NCI-H345 (cell line): ENCODE measurements at regions not wholly inside any gene's neighbourhood (a gene's known extent, or its start where the extent isn't known, plus 50 kb on each side); places are given as distances from the start of the nearest gene placed in this dataset.

Source experiments
- DNase-seq: peaks from one replicate; lab custom pipeline; 2025; lab: John Stamatoyannopoulos, UW

- DNase-seq: no peak
Observed at GRCh38 chr3:170752571-170753155, 117.3 kb downstream of the RPL22L1 start.

DNA sequence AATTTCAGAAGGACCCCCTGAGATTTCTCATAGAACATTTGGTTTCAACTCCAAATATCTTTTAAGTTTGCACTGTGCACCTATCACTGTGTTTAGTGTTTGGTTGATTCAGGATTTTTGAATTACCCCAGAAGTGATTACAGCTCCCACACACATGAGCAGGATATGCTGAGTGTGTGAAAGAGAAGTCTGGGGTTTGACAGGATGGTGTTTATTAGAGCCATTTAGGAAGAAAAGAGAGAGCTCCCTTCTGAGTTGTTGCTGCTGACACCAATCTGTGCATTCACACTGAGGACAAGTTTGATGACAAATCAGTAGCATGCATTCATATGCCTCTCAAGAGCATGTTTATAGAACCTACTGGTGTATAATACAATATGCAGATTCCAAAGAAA, 118.1 kb downstream of the RPL22L1 start:
- no peak for DNase-seq

DNA sequence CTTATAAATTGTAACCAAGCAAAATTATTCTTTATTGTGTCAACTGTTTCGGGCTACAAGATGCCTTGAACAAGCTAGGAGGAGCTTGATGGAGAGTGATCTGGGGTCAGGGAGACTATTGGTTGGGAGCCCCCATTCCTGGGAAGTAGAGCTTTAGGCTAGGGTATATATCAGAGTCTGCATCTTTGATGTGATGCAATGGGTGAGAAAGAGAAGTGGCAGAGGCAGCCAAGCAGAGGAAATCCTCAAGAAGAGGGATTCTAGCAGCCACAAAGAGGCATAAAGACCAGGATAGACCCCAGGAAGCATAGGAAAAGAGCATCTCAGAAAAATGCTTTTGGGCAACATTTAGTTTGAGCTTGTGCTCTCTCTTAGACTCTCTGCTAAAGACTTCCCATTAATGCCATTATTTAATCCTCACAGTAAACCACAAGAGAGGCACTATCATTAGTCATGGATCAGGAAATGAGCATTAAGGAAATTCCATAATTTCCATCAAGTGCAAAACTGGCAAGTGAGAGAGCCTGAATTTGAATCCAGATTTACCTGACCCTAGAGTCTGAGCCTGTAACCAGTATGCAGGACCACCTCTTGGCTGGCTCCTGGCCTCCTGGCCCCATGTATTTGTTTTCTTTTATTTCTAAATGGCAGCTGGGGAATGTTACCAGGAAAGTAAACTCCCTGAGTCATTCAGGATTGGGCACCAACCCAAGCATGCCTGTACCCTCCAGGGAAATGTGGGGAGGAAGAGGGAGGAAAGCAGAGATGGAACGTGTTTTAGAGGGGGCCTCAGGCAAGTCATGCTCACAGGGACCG, 118.7 kb downstream of the RPL22L1 start:
- no peak for DNase-seq

- no peak for DNase-seq
Observed at GRCh38 chr3:170750478-170750830, 119.5 kb downstream of the RPL22L1 start.

- no peak for DNase-seq
Observed at GRCh38 chr3:170749765-170750477, 120.1 kb downstream of the RPL22L1 start.

DNA sequence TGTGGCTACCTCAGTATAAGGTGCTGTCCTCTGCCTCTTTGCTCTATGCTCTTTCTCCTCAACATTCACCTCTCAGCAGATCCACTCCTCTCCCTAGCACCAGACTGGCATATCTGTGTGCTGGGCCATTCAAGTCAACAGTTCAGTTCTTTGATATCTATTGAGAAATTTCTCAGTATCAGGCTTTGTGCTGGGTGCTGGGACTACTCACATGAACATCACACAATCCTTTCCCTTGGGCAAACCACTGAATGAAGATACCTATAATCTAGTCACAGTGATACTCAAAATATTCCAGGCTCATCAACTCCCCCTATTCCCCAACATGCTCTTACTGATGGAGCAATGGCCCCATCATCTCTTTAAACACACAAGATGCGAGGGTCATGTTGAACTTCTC, 120.8 kb downstream of the RPL22L1 start:
- no peak for DNase-seq

DNA sequence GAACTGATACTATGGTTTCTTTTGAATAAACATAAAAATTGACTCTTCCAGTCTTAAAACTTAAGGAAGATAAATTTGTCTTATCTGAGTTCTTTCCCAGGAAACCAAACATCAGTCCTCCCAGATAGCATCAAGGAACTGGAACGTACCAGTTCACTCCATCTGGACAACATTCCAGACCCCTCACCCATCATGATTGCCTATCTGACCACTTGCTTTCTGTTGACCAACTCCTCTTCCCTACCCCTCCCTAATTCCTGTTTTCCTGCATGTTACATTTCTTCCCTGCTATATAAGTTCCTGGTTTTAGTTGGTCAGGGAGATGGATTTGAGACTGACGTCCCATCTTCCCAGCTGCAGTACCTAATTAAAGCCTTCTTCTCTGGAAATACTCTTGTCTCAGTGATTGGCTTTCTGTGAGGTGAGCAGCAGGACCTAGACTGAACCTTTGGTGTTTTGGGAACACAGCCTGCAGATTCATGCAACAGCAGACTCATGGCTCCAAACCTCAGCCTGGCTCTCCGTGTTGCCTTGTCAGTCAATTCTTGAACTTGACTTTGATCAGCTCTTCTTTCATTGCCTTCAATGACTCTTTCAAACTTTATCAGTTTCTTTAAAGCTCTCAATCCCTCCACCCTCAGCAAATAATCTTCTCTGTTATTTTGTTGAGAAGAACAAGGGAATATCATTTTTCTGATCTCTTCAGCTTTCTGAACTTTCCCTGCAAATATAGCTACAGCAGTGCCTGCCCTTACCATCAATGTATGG, 123.6 kb downstream of the RPL22L1 start:
- DNase-seq: no peak

- DNase-seq: no peak
Observed at GRCh38 chr3:170745211-170745718, 124.7 kb downstream of the RPL22L1 start.

DNA sequence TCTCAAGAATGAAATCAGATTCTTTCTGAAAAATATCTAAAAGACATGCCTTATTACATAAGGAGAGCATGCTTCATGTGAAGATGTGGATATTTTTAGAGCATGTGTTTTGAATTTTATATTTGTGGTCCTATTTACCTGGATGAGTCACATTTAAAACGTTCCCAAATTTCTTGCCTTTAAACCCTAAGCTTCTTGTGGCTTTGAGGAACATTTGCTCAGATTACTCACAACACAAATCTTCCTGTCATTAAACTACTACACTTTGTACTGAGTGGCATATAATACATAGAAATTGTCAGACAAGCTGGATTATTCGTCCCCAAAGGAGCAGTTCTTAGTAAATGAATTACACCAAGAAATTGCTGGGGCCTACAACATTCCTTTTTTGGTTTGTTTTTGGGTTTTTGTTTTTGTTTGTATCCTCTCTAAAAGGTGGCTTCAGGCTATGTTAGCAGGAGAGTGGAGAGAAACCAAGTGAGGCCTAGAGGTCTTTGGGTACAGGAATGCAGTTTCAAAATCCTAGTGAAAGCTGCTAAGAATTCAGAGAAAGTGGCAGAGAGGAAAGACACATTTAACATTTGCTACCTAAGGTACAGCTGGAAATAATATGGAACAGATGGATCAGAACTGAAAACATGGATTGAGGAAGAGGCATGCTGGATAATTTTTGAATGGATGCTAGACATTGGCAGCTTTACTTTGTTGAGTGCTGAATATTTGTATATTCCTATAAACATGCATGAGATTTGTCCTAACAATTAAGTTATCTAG, 128.1 kb downstream of the RPL22L1 start:
- no peak for DNase-seq

GRCh38 chr3:170740726-170741591, 129.0 kb downstream of the RPL22L1 start:
- peak; percentile 69 for DNase-seq

DNA sequence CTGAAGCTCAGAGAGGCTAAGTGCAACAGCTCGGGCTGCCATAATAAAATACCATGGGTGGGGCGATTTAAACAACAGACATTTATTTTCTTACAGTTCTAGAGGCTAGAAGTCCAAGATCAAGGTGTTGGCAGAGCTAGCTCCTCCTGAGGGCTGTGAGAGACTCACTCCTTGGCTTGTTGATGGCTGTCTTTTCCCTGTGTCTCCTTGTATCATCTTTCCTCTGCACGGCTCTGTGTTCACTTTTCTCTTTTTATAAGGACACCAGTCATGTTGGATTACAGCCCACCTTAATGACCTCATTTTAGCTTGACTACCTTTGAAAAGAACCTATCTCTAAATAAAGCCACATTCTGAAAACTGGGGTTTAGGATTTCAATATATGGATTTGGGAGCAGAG, 129.7 kb downstream of the RPL22L1 start:
- DNase-seq: no peak

DNA sequence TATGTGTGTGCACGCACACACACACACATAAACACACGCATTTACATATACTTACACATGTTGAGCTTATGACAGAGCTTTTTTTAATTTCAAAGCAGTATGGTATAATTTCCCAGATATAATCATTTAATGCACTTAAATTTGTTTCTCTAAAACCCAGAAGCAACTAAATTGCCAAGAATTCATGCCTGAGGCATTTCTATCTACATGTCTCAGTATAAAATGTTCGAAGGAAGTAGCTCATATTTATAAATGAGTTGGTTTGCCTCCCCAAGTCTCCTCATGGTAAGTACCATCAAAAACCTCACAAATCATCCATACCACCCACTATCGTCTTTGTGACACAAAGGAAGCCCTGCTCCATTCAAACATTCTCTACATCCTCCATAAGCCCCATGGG, 130.6 kb downstream of the RPL22L1 start:
- no peak for DNase-seq

- DNase-seq: no peak
Observed at GRCh38 chr3:170738766-170739165, 131.2 kb downstream of the RPL22L1 start.

GRCh38 chr3:170737498-170738162, 132.4 kb downstream of the RPL22L1 start:
- DNase-seq: no peak

DNA sequence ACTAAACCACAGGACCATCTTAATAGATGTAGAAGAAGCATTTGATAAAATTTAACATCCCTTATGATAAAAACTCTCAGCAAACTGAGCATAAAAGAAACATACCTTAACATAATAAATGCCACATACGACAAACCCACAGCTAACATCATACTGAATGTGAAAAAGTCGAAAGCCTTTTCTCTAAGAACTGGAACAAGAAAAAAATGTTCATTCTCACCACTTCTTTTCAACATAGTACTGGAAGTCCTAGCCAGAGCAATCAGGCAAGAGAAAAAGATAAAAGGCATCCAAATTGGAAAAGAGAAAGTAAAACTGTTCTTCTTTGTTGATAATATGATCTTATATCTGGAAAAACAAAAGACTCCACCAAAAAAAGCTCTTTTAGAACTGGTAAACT, 134.2 kb downstream of the RPL22L1 start:
- DNase-seq: no peak

GRCh38 chr3:170734735-170735065, 135.3 kb downstream of the RPL22L1 start:
- no peak for DNase-seq

DNA sequence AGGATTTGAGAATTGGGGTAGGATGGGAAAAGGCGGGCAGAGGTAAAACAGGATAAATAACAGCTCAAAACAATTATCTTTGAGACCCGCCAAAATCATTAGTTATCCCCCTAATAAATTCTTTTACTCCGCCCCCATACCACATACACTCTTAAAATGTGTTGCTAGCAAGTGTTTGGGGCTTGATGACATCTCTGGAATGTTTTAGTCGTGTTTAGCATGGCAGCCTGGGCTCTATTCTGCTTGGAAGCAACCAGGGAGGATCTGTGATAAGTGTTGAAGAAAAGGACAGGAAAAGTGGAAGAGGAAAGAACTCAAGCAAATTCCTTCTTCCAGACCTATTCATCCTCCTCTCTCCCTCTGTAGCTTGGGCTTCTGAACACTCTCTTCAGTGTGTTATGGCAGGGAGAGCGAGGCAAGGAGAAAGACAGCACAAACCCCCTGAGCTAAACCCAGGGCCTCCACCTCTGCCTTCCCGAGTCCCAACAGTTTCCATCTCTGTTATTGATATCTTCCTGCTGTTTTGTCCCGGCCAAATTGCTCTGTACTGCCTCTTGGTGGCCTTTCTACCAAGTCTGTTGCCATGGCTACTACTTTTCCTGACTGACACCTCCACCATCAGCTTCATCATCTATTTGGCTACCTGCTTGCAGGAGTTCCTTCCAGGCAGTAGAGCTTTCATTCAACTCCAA, 135.8 kb downstream of the RPL22L1 start:
- no peak for DNase-seq

GRCh38 chr3:170732660-170733245, 137.2 kb downstream of the RPL22L1 start:
- no peak for DNase-seq

DNA sequence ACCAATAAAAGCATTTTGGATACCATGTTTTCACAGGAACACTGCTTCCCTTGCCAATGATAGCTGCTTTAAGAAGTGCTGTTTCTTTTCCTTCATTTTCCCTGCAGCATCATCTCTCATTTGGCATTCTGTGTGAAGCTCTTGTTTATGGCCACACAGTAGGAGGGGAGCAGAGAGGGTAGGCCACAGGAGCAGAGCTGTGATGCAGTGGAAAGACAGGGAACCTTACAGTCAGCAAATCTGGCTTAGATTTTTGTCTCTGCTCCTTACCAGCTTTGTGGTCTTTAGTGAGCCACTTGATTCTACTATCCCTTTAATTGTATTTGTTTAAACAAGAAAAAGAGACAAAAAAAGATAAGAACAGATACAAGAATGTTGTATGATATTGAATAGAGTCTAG, 138.7 kb downstream of the RPL22L1 start:
- DNase-seq: no peak
